Right lobe of liver (tissue), 4 donors: ENCODE measurements at regions not wholly inside any gene's neighbourhood (a gene's known extent, or its start where the extent isn't known, plus 50 kb on each side); places are given as distances from the start of the nearest gene placed in this dataset.

Experiments
- CTCF ChIP-seq, 4 donors: fragments of 200-600 bp in 3 of 4; fragments of 450-650 bp in 1 of 4; IDR thresholded peaks; one replicate each; pipeline versions ENCODE4 v1.5.1 to v1.8.0; 2016 to 2022; ENCODE audit warnings: antibody characterized with exemption in 4 of 4, mild to moderate bottlenecking in 2 of 4
- POLR2A ChIP-seq: fragments of 450-650 bp; IDR thresholded peaks from one replicate; pipeline ENCODE4 v1.6.1; 2017; ENCODE audit warnings: antibody characterized with exemption, mild to moderate bottlenecking
- donor health status: DM: no; HTN: no; CAD: no.
- donor health status: DM: no; HTN: no; CAD: no.
- donor health status: DM: no; HTN: yes; CAD: no.

DNA sequence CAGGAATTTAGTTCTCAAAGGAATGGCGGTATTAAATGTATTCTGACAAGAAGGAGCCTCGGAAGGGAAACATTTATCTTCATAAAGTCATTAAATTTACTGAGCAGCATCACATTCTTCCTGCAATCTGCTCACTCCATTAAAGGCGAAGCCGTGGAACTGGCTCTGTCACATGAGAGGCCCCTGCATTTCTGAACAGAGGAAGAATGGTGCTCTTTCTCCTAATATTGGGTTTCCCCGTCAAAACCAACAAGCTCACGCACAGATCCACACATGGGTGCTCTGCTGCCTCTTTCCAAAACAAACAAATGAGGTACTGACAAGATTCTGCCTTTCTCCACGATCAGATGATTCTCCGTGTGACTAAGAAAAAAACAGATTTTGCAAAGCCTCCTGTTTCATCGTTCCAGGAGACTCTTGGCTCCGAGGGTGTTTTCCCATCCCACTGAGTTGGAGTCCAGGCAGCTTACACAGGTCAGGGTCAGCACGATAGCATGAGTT is 191.2 kb downstream of the IDS start:
- TF ChIP-seq CTCF (IDR thresholded peaks at IDR 0.05) (no peak), POLR2A (no peak)
